ENCODE measurements at regions not wholly inside any gene's neighbourhood (a gene's known extent, or its start where the extent isn't known, plus 50 kb on each side); places are given as distances from the start of the nearest gene placed in this dataset.

- DNase-seq (ENCODE audit: extremely low read depth, low read depth): no peak
- TF ChIP-seq, protein P1, sequence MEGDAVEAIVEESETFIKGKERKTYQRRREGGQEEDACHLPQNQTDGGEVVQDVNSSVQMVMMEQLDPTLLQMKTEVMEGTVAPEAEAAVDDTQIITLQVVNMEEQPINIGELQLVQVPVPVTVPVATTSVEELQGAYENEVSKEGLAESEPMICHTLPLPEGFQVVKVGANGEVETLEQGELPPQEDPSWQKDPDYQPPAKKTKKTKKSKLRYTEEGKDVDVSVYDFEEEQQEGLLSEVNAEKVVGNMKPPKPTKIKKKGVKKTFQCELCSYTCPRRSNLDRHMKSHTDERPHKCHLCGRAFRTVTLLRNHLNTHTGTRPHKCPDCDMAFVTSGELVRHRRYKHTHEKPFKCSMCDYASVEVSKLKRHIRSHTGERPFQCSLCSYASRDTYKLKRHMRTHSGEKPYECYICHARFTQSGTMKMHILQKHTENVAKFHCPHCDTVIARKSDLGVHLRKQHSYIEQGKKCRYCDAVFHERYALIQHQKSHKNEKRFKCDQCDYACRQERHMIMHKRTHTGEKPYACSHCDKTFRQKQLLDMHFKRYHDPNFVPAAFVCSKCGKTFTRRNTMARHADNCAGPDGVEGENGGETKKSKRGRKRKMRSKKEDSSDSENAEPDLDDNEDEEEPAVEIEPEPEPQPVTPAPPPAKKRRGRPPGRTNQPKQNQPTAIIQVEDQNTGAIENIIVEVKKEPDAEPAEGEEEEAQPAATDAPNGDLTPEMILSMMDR (IDR thresholded peaks at IDR 0.05; ENCODE audit: low read depth, low read length): no peak
These were observed 486.5 kb downstream of the TDRD15 start for GRCh38 chr2:21610304-21610703.

- DNase-seq (ENCODE audit: extremely low read depth, low read depth): no peak
These were observed 494.2 kb downstream of the TDRD15 start for GRCh38 chr2:21617885-21618434.

GRCh38 chr2:21620771-21621170 is 497.0 kb downstream of the TDRD15 start:
- TF ChIP-seq, protein P1 (IDR thresholded peaks at IDR 0.05; ENCODE audit: low read depth, low read length): no peak
- DNase-seq (ENCODE audit: extremely low read depth, low read depth): no peak

More at GRCh38 chr2:21617885-21618434, 494.2 kb downstream of the TDRD15 start:
- TF ChIP-seq, protein P1 (IDR thresholded peaks at IDR 0.05; ENCODE audit: low read depth, low read length): no peak

DNA sequence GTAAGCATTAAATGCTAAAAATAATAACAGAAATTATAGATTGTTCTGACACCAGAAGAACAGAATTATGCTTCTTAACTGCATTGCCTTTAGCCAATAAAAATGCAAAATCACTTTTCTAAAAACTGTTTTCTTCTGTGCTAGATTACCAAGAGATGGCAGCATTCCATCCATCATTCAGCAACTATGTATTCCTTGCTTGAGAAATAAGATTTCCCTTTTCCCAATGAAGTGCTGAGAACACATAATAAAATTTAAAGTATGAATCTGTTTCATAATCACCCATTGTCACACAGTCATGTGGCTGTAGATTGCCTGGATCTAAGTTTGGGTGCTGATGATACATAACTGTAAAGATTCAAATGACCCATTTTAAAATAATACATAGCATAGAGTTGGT is 504.2 kb downstream of the TDRD15 start:
- TF ChIP-seq, protein P1 (IDR thresholded peaks at IDR 0.05; ENCODE audit: low read depth, low read length): no peak
- DNase-seq (ENCODE audit: extremely low read depth, low read depth): no peak

GRCh38 chr2:21633015-21633414 is 509.2 kb downstream of the TDRD15 start:
- no peak for DNase-seq (ENCODE audit: extremely low read depth, low read depth)
- TF ChIP-seq, protein P1 (IDR thresholded peaks at IDR 0.05; ENCODE audit: low read depth, low read length): no peak

- TF ChIP-seq, protein P1 (IDR thresholded peaks at IDR 0.05; ENCODE audit: low read depth, low read length): no peak
- no peak for DNase-seq (ENCODE audit: extremely low read depth, low read depth)
These were observed 509.7 kb downstream of the TDRD15 start for GRCh38 chr2:21633466-21633865.

DNA sequence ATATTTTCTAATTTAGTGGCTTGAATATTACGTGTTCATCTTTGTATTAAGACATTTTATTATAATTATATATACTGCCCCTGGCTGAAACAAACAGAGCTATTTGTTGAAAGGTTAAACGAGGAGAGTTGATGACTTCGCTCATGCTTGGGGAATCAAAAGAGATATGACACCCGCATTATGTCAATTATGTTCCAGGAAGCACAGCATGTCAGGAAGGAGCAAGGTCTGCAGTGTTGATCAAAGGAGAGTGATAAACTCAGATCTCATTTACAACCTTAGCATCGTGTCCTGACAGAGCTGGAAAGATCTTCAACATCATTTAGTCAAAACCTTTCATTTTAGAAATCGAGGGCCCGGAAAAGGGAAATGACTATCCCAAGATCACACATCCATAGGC is 510.1 kb downstream of the TDRD15 start:
- TF ChIP-seq, protein P1 (IDR thresholded peaks at IDR 0.05; ENCODE audit: low read depth, low read length): no peak
- no peak for DNase-seq (ENCODE audit: extremely low read depth, low read depth)
